Heart left ventricle (tissue), 13 donors: ENCODE measurements at regions not wholly inside any gene's neighbourhood (a gene's known extent, or its start where the extent isn't known, plus 50 kb on each side); places are given as distances from the start of the nearest gene placed in this dataset.

ENCODE experiments used
- POLR2A ChIP-seq, 2 donors: fragments of 450-650 bp; IDR thresholded peaks; one replicate each; pipeline ENCODE4 v1.6.1; 2017; ENCODE audit warnings: antibody characterized with exemption in 2 of 2, mild to moderate bottlenecking in 2 of 2, moderate library complexity in 2 of 2
- TF ChIP-seq, protein P1 (sequence below), 12 donors: fragments of 200-600 bp; sonication (generic) in 4 of 12; IDR thresholded peaks; one replicate each; pipeline versions ENCODE4 v1.5.0 to v1.8.0; 2018 to 2022; ENCODE audit warnings: antibody characterized with exemption in 12 of 12, mild to moderate bottlenecking in 5 of 12
- donor health status: ischemic (EF 13 %, LVEDD 7.1; RV severe dilation, severe dysfunction).
- donor health status: DM: no; HTN: yes; CAD: no.
- donor health status: DM: no; HTN: no; CAD: no.
- donor health status: ischemic (EF 25% LVEDD 6.9; RV normal size, moderate dysfunction).
- donor health status: ischemic (EF 25% LVEDD 5.7; RV mildly dilated, moderate dysfunction).
- donor health status: ischemic (EF 35%, LVEDD 5.7; RV mildly dilated, moderate dysfunction).
- donor health status: nonischemic (EF 11% LVEDD 7.7; RV severe dilation, severe dysfunction).
- donor health status: DM: yes; HTN: yes; CAD: no.
- donor health status: PGD.
- donor health status: ischemic (EF 29% LVEDD 5.4; RV normal size, mild dysfunction).
- donor health status: nonischemic (EF 23%, LVEDD 6.1; RV moderate dilation, normal function).

DNA sequence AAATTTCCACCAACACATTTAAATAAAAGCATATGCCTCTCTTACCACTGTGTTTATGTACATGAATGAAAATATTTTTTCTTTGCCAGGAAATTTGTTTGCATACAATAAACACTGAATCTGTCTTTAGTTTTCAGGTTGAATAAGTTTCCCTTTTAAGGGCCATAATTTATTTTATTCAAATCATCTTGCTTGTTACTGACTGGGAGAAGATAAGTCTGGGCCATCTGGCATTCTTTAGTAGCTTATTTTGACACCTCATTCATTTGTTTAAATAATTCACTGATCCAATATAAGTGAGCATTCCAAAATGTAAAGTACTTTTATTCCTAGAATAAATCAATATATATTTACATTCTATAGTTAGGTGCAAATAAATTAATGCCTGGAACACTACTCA is 1001.3 kb downstream of the PLOD2 start:
- TF ChIP-seq, protein P1, sequence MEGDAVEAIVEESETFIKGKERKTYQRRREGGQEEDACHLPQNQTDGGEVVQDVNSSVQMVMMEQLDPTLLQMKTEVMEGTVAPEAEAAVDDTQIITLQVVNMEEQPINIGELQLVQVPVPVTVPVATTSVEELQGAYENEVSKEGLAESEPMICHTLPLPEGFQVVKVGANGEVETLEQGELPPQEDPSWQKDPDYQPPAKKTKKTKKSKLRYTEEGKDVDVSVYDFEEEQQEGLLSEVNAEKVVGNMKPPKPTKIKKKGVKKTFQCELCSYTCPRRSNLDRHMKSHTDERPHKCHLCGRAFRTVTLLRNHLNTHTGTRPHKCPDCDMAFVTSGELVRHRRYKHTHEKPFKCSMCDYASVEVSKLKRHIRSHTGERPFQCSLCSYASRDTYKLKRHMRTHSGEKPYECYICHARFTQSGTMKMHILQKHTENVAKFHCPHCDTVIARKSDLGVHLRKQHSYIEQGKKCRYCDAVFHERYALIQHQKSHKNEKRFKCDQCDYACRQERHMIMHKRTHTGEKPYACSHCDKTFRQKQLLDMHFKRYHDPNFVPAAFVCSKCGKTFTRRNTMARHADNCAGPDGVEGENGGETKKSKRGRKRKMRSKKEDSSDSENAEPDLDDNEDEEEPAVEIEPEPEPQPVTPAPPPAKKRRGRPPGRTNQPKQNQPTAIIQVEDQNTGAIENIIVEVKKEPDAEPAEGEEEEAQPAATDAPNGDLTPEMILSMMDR (IDR thresholded peaks at IDR 0.05), result no peak
- no peak for TF ChIP-seq POLR2A (IDR thresholded peaks at IDR 0.05)
